B cell (primary cell): ENCODE measurements at regions not wholly inside any gene's neighbourhood (a gene's known extent, or its start where the extent isn't known, plus 50 kb on each side); places are given as distances from the start of the nearest gene placed in this dataset.

ENCODE experiments used
- ATAC-seq: fragments of 200-7000 bp; cut with Tn5 transposase; one replicate; pipeline ENCODE4 v1.10.0; 2021; ENCODE audit warnings: low read depth, mild to moderate bottlenecking, moderate number of reproducible peaks, moderate library complexity
- CTCF ChIA-PET: fragments of 350-600 bp; sonication (Branson Sonifier 250); formaldehyde crosslinking; loops from one replicate; lab custom pipeline; 2021; ENCODE audit warnings: antibody characterized with exemption, inconsistent platforms; lab: Charles Lee
- POLR2A ChIA-PET: fragments of 350-600 bp; sonication (Branson Sonifier 250); formaldehyde crosslinking; loops from one replicate; lab custom pipeline; 2021; ENCODE audit warnings: antibody characterized with exemption; lab: Charles Lee
- DNase-seq: peaks from one replicate; pipeline ENCODE4 v3.0.0; 2013
- H2AFZ ChIP-seq: 2 replicates; pipeline ENCODE4 v1.6.1; 2012; ENCODE audit warnings: mild to moderate bottlenecking, low read depth, low read length; ENCODE audit not compliant: insufficient read depth, poor library complexity, severe bottlenecking
- H3K27ac ChIP-seq, 2 donors: 1 replicate in 1 of 2; 2 replicates in 1 of 2; pipeline ENCODE4 v1.5.1; 2012 to 2013; ENCODE audit warnings: low read length in 2 of 2, mild to moderate bottlenecking in 2 of 2, moderate library complexity in 1 of 2
- H3K27me3 ChIP-seq, 4 experiments: fragments of 200-600 bp in 1 of 4; sonication (generic) in 1 of 4; replicated peaks in 1 of 4; 1 replicate in 2 of 4; 2 replicates in 2 of 4; pipeline versions ENCODE4 v1.6.1 to v1.7.0; 2013 to 2016; ENCODE audit warnings: low read length in 3 of 4, mild to moderate bottlenecking in 2 of 4, mixed read lengths in 1 of 4, moderate library complexity in 1 of 4; ENCODE audit not compliant: insufficient read depth in 4 of 4, control insufficient read depth in 3 of 4; ENCODE audit errors: control extremely low read depth in 1 of 4
- H3K36me3 ChIP-seq, 2 experiments: replicated peaks in 1 of 2; 1 replicate in 1 of 2; 2 replicates in 1 of 2; pipeline versions ENCODE4 v1.6.1 to v1.7.1; 2013; ENCODE audit warnings: low read length in 1 of 2; ENCODE audit not compliant: insufficient read depth in 2 of 2, control insufficient read depth in 1 of 2; ENCODE audit errors: control extremely low read depth in 1 of 2, extremely low read depth in 1 of 2
- H3K4me1 ChIP-seq, 2 donors: fragments of 200-600 bp in 1 of 2; sonication (generic) in 1 of 2; 1 replicate in 1 of 2; 2 replicates in 1 of 2; pipeline versions ENCODE4 v1.5.1 to v1.6.1; 2013 to 2017; ENCODE audit warnings: low read length in 2 of 2; ENCODE audit not compliant: control insufficient read depth in 2 of 2, insufficient read depth in 2 of 2
- H3K4me2 ChIP-seq: replicated peaks from 2 replicates; pipeline ENCODE3; 2012; ENCODE audit warnings: mild to moderate bottlenecking, low read depth, low read length; ENCODE audit not compliant: poor library complexity, severe bottlenecking
- H3K4me3 ChIP-seq, 5 experiments: fragments of 200-600 bp in 1 of 5; sonication (generic) in 1 of 5; 1 replicate in 3 of 5; 2 replicates in 2 of 5; pipeline versions ENCODE4 v1.5.1 to v1.7.0; 2011 to 2016; ENCODE audit warnings: low read length in 4 of 5, mild to moderate bottlenecking in 4 of 5, low read depth in 2 of 5, control low read depth in 1 of 5, moderate library complexity in 1 of 5; ENCODE audit not compliant: insufficient read depth in 1 of 5; ENCODE audit errors: control extremely low read depth in 1 of 5, extremely low read depth in 1 of 5
- H3K79me2 ChIP-seq: fragments of 200-600 bp; sonication (generic); one replicate; pipeline ENCODE4 v1.6.0; 2016; ENCODE audit warnings: low read length; ENCODE audit not compliant: control insufficient read depth, insufficient read depth
- H3K9ac ChIP-seq: fragments of 200-600 bp; sonication (generic); 2 replicates; pipeline ENCODE4 v1.6.1; 2017; ENCODE audit warnings: mild to moderate bottlenecking, low read length, moderate library complexity
- H3K9me3 ChIP-seq, 3 donors: one replicate each; pipeline versions ENCODE4 v1.6.1 to v1.7.1; 2013; ENCODE audit warnings: low read length in 2 of 3; ENCODE audit not compliant: control insufficient read depth in 2 of 3, insufficient read depth in 1 of 3; ENCODE audit errors: control extremely low read depth in 1 of 3
- H4K20me1 ChIP-seq: 2 replicates; pipeline ENCODE4 v1.6.0; 2012; ENCODE audit warnings: mild to moderate bottlenecking, low read length; ENCODE audit not compliant: insufficient read depth, control insufficient read depth, poor library complexity, severe bottlenecking
- H3K27ac Mint-ChIP-seq: one replicate; pipeline ENCODE4 v1.8.0; 2021; ENCODE audit warnings: mixed read lengths
- H3K27me3 Mint-ChIP-seq: one replicate; pipeline ENCODE4 v1.8.0; 2021; ENCODE audit warnings: mixed read lengths
- H3K4me1 Mint-ChIP-seq: one replicate; pipeline ENCODE4 v1.8.0; 2021; ENCODE audit warnings: mixed read lengths
- H3K4me3 Mint-ChIP-seq: one replicate; pipeline ENCODE4 v1.8.0; 2021; ENCODE audit warnings: mixed read lengths
- H3K9me3 Mint-ChIP-seq: one replicate; pipeline ENCODE4 v1.8.0; 2022; ENCODE audit warnings: mixed read lengths; ENCODE audit not compliant: insufficient read depth
- CTCF ChIP-seq: fragments of 200-600 bp; IDR thresholded peaks from one replicate; pipeline ENCODE4 v1.8.0; 2022; ENCODE audit warnings: antibody characterized with exemption, mild to moderate bottlenecking
- EZH2 ChIP-seq: IDR thresholded peaks from 2 replicates; pipeline ENCODE4 v1.6.1; 2012; ENCODE audit warnings: borderline replicate concordance, low read depth, mild to moderate bottlenecking, moderate library complexity, low read length; ENCODE audit not compliant: insufficient read depth, poor library complexity, severe bottlenecking
- WGBS: methylation state at CpG from one replicate; pipeline ENCODE4 v1.1.5; 2013; ENCODE audit warnings: missing lambda C conversion rate; ENCODE audit not compliant: insufficient coverage; 5-methylcytosine and 5-hydroxymethylcytosine counted together
- intact Hi-C: fragments of 100-400 bp; cut with micrococcal nuclease; formaldehyde crosslinking; loops from one replicate; pipeline ENCODE4 v1.10.0; 2022

GRCh38 chr3:124529826-124530571, 200.3 kb upstream of the UMPS start:
- DNase-seq (no peak), ATAC-seq (no peak)
- H3K9ac ChIP-seq = no peak overlapping the region
- no peak overlapping the region for H3K4me3 Mint-ChIP-seq
- ChIA-PET CTCF (interaction anchor here (1.1 kb wide), 1 partner anchor 15 kb away, joined by 3 read pairs; no protein-coding TSS in a partner anchor), POLR2A (no interaction called here)
- TF ChIP-seq EZH2 = no peak
- no peak for TF ChIP-seq CTCF
- H3K27me3 Mint-ChIP-seq = peaks cover 48% of the 10 kb centered on the region
- no peaks in the 10 kb centered on the region for H3K4me1 Mint-ChIP-seq
- H3K79me2 ChIP-seq = no peaks in the 10 kb centered on the region
- no peak overlapping the region for H3K4me3 ChIP-seq
- intact Hi-C loops = no loop called here
- no peaks in the 10 kb centered on the region for H4K20me1 ChIP-seq
- H3K27ac ChIP-seq = no peak overlapping the region
- H3K4me2 ChIP-seq = no peak overlapping the region
- no peaks in the 10 kb centered on the region for H3K36me3 ChIP-seq
- peaks cover 0 to 4% (median 0%) of the 10 kb centered on the region in 3 donors for H3K9me3 ChIP-seq
- H3K4me1 ChIP-seq = no peaks in the 10 kb centered on the region
- no peak overlapping the region for H2AFZ ChIP-seq
- WGBS = no CpG with 5 or more reads among the region's 3 CpGs
- peaks cover 0 to 9% (median 0%) of the 10 kb centered on the region in 4 experiments for H3K27me3 ChIP-seq
- no peak overlapping the region for H3K27ac Mint-ChIP-seq
- peaks cover 4% of the 10 kb centered on the region for H3K9me3 Mint-ChIP-seq

- no peaks in the 10 kb centered on the region for H3K9me3 Mint-ChIP-seq
- no peaks in the 10 kb centered on the region for H3K79me2 ChIP-seq
- H3K9me3 ChIP-seq = peaks cover 0 to 4% (median 0%) of the 10 kb centered on the region in 3 donors
- CTCF ChIA-PET = no interaction called here
- H3K4me3 ChIP-seq = no peak overlapping the region
- no peaks in the 10 kb centered on the region for H4K20me1 ChIP-seq
- DNase-seq (no peak), ATAC-seq (no peak)
- H3K4me1 Mint-ChIP-seq = no peaks in the 10 kb centered on the region
- POLR2A ChIA-PET = no interaction called here
- intact Hi-C loops = no loop called here
- peaks cover 52% of the 10 kb centered on the region for H3K27me3 Mint-ChIP-seq
- peaks cover 0 to 9% (median 1%) of the 10 kb centered on the region in 4 experiments for H3K27me3 ChIP-seq
- no peak overlapping the region for H3K9ac ChIP-seq
- H3K4me3 Mint-ChIP-seq = no peak overlapping the region
- H3K36me3 ChIP-seq = no peaks in the 10 kb centered on the region
- H2AFZ ChIP-seq = no peak overlapping the region
- H3K4me2 ChIP-seq = no peak overlapping the region
- no peak for TF ChIP-seq CTCF
- TF ChIP-seq EZH2 = no peak
- no peak overlapping the region for H3K27ac ChIP-seq
- H3K4me1 ChIP-seq = no peaks in the 10 kb centered on the region
- H3K27ac Mint-ChIP-seq = no peak overlapping the region
Measured at GRCh38 chr3:124530916-124531315, 199.3 kb upstream of the UMPS start.
